H9 (cell line): ENCODE measurements at regions not wholly inside any gene's neighbourhood (a gene's known extent, or its start where the extent isn't known, plus 50 kb on each side); places are given as distances from the start of the nearest gene placed in this dataset.

Experiments used
- DNase-seq: peaks from one replicate; pipeline ENCODE4 v3.0.0-alpha.2; 2017
- H2AFZ ChIP-seq: one replicate; pipeline ENCODE4 v1.6.1; 2013; ENCODE audit warnings: mild to moderate bottlenecking, low read length, control low read depth, moderate library complexity
- H2AK5ac ChIP-seq: 2 replicates; pipeline ENCODE4 v1.6.1; 2013; ENCODE audit warnings: low read length, control low read depth, mixed read lengths; ENCODE audit not compliant: insufficient read length
- H2BK120ac ChIP-seq: one replicate; pipeline ENCODE4 v1.6.1; 2013; ENCODE audit warnings: low read depth, mild to moderate bottlenecking, low read length, control low read depth, inconsistent platforms; ENCODE audit not compliant: poor library complexity, severe bottlenecking
- H2BK12ac ChIP-seq: 2 replicates; pipeline ENCODE4 v1.6.1; 2013; ENCODE audit warnings: low read length, control low read depth, mixed read lengths, low read depth; ENCODE audit not compliant: insufficient read length
- H2BK15ac ChIP-seq: 2 replicates; pipeline ENCODE4 v1.6.1; 2013; ENCODE audit warnings: low read depth, low read length, control low read depth
- H2BK20ac ChIP-seq: one replicate; pipeline ENCODE4 v1.6.1; 2013; ENCODE audit warnings: low read depth, mild to moderate bottlenecking, low read length, control low read depth, inconsistent platforms; ENCODE audit not compliant: poor library complexity, severe bottlenecking
- H2BK5ac ChIP-seq: 2 replicates; pipeline ENCODE4 v1.6.1; 2013; ENCODE audit warnings: low read length, control low read depth, mixed read lengths; ENCODE audit not compliant: insufficient read length
- H3K14ac ChIP-seq: 2 replicates; pipeline ENCODE4 v1.6.1; 2013; ENCODE audit warnings: low read length, control low read depth; ENCODE audit not compliant: insufficient read depth
- H3K18ac ChIP-seq: 2 replicates; pipeline ENCODE4 v1.6.1; 2013; ENCODE audit warnings: low read depth, mild to moderate bottlenecking, mixed read lengths, low read length, control low read depth; ENCODE audit not compliant: insufficient read length
- H3K23ac ChIP-seq: 2 replicates; pipeline ENCODE4 v1.6.1; 2013; ENCODE audit warnings: low read length, control low read depth, mixed read lengths, low read depth; ENCODE audit not compliant: insufficient read length
- H3K23me2 ChIP-seq: 2 replicates; pipeline ENCODE4 v1.6.1; 2013; ENCODE audit warnings: low read depth, mild to moderate bottlenecking, mixed read lengths, low read length, control low read depth; ENCODE audit not compliant: insufficient read length, poor library complexity, severe bottlenecking
- H3K27ac ChIP-seq: 2 replicates; pipeline ENCODE4 v1.5.1; 2013; ENCODE audit warnings: low read length, control low read depth, mixed read lengths, low read depth; ENCODE audit not compliant: insufficient read length
- H3K27me3 ChIP-seq: 2 replicates; pipeline ENCODE4 v1.6.1; 2013; ENCODE audit warnings: low read length, control low read depth, inconsistent platforms; ENCODE audit not compliant: insufficient read depth
- H3K4ac ChIP-seq: 2 replicates; pipeline ENCODE4 v1.6.1; 2013; ENCODE audit warnings: low read depth, mild to moderate bottlenecking, control low read depth, inconsistent platforms, low read length, moderate library complexity
- H3K4me1 ChIP-seq: 2 replicates; pipeline ENCODE4 v1.6.1; 2013; ENCODE audit warnings: low read length, control low read depth, inconsistent platforms; ENCODE audit not compliant: insufficient read depth
- H3K4me2 ChIP-seq: 2 replicates; pipeline ENCODE4 v1.6.1; 2013; ENCODE audit warnings: low read length, control low read depth, mixed read lengths; ENCODE audit not compliant: insufficient read length, insufficient read depth
- H3K56ac ChIP-seq: 2 replicates; pipeline ENCODE4 v1.6.1; 2013; ENCODE audit warnings: low read depth, mild to moderate bottlenecking, mixed read lengths, low read length, control low read depth; ENCODE audit not compliant: insufficient read length
- H3K79me1 ChIP-seq: 2 replicates; pipeline ENCODE4 v1.6.1; 2013; ENCODE audit warnings: low read depth, mild to moderate bottlenecking, moderate library complexity, low read length, control low read depth, inconsistent platforms; ENCODE audit not compliant: insufficient read depth, poor library complexity, severe bottlenecking
- H3K79me2 ChIP-seq: 2 replicates; pipeline ENCODE4 v1.6.1; 2013; ENCODE audit warnings: low read length, control low read depth, inconsistent platforms; ENCODE audit not compliant: insufficient read depth
- H3K9ac ChIP-seq: 2 replicates; pipeline ENCODE4 v1.6.1; 2013; ENCODE audit warnings: low read length, control low read depth, mixed read lengths; ENCODE audit not compliant: insufficient read length; ENCODE audit errors: extremely low read depth
- H3K9me3 ChIP-seq: one replicate; pipeline ENCODE4 v1.6.1; 2013; ENCODE audit warnings: low read depth, low read length, inconsistent platforms; ENCODE audit not compliant: control insufficient read depth
- H3T11ph ChIP-seq: one replicate; pipeline ENCODE4 v1.6.1; 2013; ENCODE audit warnings: mild to moderate bottlenecking, low read length, control low read depth, inconsistent platforms
- H4K20me1 ChIP-seq: one replicate; pipeline ENCODE4 v1.6.1; 2013; ENCODE audit not compliant: control insufficient read depth, insufficient read length, insufficient read depth
- H4K5ac ChIP-seq: 2 replicates; pipeline ENCODE4 v1.6.1; 2013; ENCODE audit warnings: low read depth, mild to moderate bottlenecking, mixed read lengths, low read length, control low read depth; ENCODE audit not compliant: insufficient read length
- H4K8ac ChIP-seq: replicated peaks from 2 replicates; pipeline ENCODE4 v1.6.1; 2013; ENCODE audit warnings: low read length, control low read depth, mixed read lengths, low read depth; ENCODE audit not compliant: insufficient read length
- H4K91ac ChIP-seq: 2 replicates; pipeline ENCODE4 v1.6.1; 2013; ENCODE audit warnings: low read depth, mild to moderate bottlenecking, moderate library complexity, mixed read lengths, low read length, control low read depth; ENCODE audit not compliant: insufficient read length
- H3K27ac Mint-ChIP-seq, 3 experiments: 2 replicates in 2 of 3; 3 replicates in 1 of 3; pipeline ENCODE4 v1.8.0; 2020 to 2021; ENCODE audit warnings: mixed read lengths in 3 of 3, mild to moderate bottlenecking in 1 of 3, moderate library complexity in 1 of 3
- H3K27me3 Mint-ChIP-seq: 2 replicates; pipeline ENCODE4 v1.8.0; 2021; ENCODE audit warnings: low read depth, mild to moderate bottlenecking, moderate library complexity, mixed read lengths
- H3K36me3 Mint-ChIP-seq, 3 experiments: 2 replicates in 2 of 3; 3 replicates in 1 of 3; pipeline ENCODE4 v1.8.0; 2020 to 2021; ENCODE audit warnings: low read depth in 3 of 3, mixed read lengths in 3 of 3; ENCODE audit not compliant: insufficient read depth in 1 of 3
- H3K4me1 Mint-ChIP-seq, 2 experiments: 2 replicates each; pipeline ENCODE4 v1.8.0; 2020; ENCODE audit warnings: mixed read lengths in 2 of 2
- H3K4me3 Mint-ChIP-seq, 2 experiments: 2 replicates in 1 of 2; 3 replicates in 1 of 2; pipeline ENCODE4 v1.8.0; 2020 to 2021; ENCODE audit warnings: mild to moderate bottlenecking in 2 of 2, mixed read lengths in 2 of 2, moderate library complexity in 1 of 2
- H3K9me3 Mint-ChIP-seq, 2 experiments: 2 replicates in 1 of 2; 3 replicates in 1 of 2; pipeline ENCODE4 v1.8.0; 2020; ENCODE audit warnings: mild to moderate bottlenecking in 2 of 2, mixed read lengths in 2 of 2, moderate library complexity in 1 of 2
- WGBS: extraction: QIAGEN DNeasy Blood & Tissue Kit; methylation state at CpG from one replicate; pipeline ENCODE4 v1.1.7; 2013; ENCODE audit warnings: missing lambda C conversion rate, low lambda C conversion rate, mixed read lengths; ENCODE audit not compliant: insufficient read length; ENCODE audit errors: extremely low coverage; 5-methylcytosine and 5-hydroxymethylcytosine counted together
- TF ChIP-seq, protein P1 (sequence below): fragments of 200-600 bp; sonication (generic); conservative IDR thresholded peaks from 3 replicates; pipeline ENCODE4 v1.8.0; 2021; ENCODE audit warnings: antibody characterized with exemption, mild to moderate bottlenecking

GRCh38 chr9:79037338-79037737 lies 534.4 kb upstream of the TLE4 start:
- Histone ChIP-seq H3K79me2 (no peaks in the 10 kb centered on the region), H3K79me1 (no peaks in the 10 kb centered on the region), H3K23ac (no peak overlapping the region), H2BK5ac (no peak overlapping the region), H3K4me2 (no peak overlapping the region), H3K23me2 (no peaks in the 10 kb centered on the region), H3K56ac (no peak overlapping the region), H4K20me1 (no peaks in the 10 kb centered on the region), H3K9ac (no peak overlapping the region), H3K4ac (no peak overlapping the region), H3K27me3 (no peaks in the 10 kb centered on the region), H3K27ac (no peak overlapping the region), H3K9me3 (peaks cover 5% of the 10 kb centered on the region), H2BK120ac (no peak overlapping the region), H4K5ac (no peak overlapping the region), H3K4me1 (no peaks in the 10 kb centered on the region; the same call in 1 of the 2 replicates), H4K91ac (no peak overlapping the region), H4K8ac (no peak overlapping the region), H3T11ph (no peak overlapping the region), H2BK20ac (no peak overlapping the region), H3K18ac (no peak overlapping the region), H2AFZ (no peak overlapping the region), H2BK15ac (no peak overlapping the region), H3K14ac (no peak overlapping the region), H2AK5ac (no peak overlapping the region), H2BK12ac (no peak overlapping the region)
- Mint-ChIP-seq H3K27me3 (no peaks in the 10 kb centered on the region), H3K36me3 (peaks cover 0 to 12% (median 2%) of the 10 kb centered on the region in 3 experiments; a peak in 4 of 7 replicates), H3K9me3 (peaks cover 9 to 13% of the 10 kb centered on the region in 2 experiments; a peak in 4 of 5 replicates), H3K4me1 (peaks cover 10% of the 10 kb centered on the region in 2 experiments), H3K27ac (no peak overlapping the region), H3K4me3 (no peak overlapping the region)
- TF ChIP-seq, protein P1, sequence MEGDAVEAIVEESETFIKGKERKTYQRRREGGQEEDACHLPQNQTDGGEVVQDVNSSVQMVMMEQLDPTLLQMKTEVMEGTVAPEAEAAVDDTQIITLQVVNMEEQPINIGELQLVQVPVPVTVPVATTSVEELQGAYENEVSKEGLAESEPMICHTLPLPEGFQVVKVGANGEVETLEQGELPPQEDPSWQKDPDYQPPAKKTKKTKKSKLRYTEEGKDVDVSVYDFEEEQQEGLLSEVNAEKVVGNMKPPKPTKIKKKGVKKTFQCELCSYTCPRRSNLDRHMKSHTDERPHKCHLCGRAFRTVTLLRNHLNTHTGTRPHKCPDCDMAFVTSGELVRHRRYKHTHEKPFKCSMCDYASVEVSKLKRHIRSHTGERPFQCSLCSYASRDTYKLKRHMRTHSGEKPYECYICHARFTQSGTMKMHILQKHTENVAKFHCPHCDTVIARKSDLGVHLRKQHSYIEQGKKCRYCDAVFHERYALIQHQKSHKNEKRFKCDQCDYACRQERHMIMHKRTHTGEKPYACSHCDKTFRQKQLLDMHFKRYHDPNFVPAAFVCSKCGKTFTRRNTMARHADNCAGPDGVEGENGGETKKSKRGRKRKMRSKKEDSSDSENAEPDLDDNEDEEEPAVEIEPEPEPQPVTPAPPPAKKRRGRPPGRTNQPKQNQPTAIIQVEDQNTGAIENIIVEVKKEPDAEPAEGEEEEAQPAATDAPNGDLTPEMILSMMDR: no peak
- DNase-seq: no peak
- WGBS: no CpG with 5 or more reads among the region's 19 CpGs
